Thymus (tissue), 11 donors: ENCODE measurements at regions not wholly inside any gene's neighbourhood (a gene's known extent, or its start where the extent isn't known, plus 50 kb on each side); places are given as distances from the start of the nearest gene placed in this dataset.

Experiments used
- DNase-seq, 9 donors: peaks; one replicate each; pipeline ENCODE4 v3.0.0-alpha.2; 2013; ENCODE audit warnings: low spot score in 9 of 9, low read depth in 6 of 9, missing footprints in 1 of 9
- H3K27ac ChIP-seq, 2 donors: one replicate each; pipeline ENCODE4 v1.5.1; 2013; ENCODE audit warnings: control low read depth in 1 of 2, low read depth in 1 of 2, low read length in 1 of 2, mild to moderate bottlenecking in 1 of 2, moderate library complexity in 1 of 2
- H3K27me3 ChIP-seq, 2 donors: one replicate each; pipeline ENCODE4 v1.5.1; 2013; ENCODE audit warnings: low read length in 1 of 2; ENCODE audit not compliant: control insufficient read depth in 2 of 2, insufficient read depth in 1 of 2
- H3K36me3 ChIP-seq, 2 donors: one replicate each; pipeline ENCODE4 v1.5.1; 2013; ENCODE audit warnings: low read length in 1 of 2, mild to moderate bottlenecking in 1 of 2, moderate library complexity in 1 of 2; ENCODE audit not compliant: control insufficient read depth in 2 of 2, insufficient read depth in 2 of 2
- H3K4me1 ChIP-seq, 2 donors: one replicate each; pipeline ENCODE4 v1.5.1; 2013; ENCODE audit warnings: low read length in 2 of 2; ENCODE audit not compliant: control insufficient read depth in 2 of 2, insufficient read depth in 2 of 2
- H3K4me3 ChIP-seq, 2 donors: one replicate each; pipeline ENCODE4 v1.5.1; 2013; ENCODE audit warnings: low read length in 2 of 2, control low read depth in 1 of 2, mild to moderate bottlenecking in 1 of 2
- H3K9me3 ChIP-seq, 2 donors: one replicate each; pipeline ENCODE4 v1.5.1; 2013; ENCODE audit warnings: low read length in 1 of 2, mild to moderate bottlenecking in 1 of 2; ENCODE audit not compliant: control insufficient read depth in 2 of 2, insufficient read depth in 1 of 2
- WGBS: extraction: QIAGEN DNeasy Blood & Tissue Kit; methylation state at CpG from one replicate; pipeline ENCODE4 v1.1.7; 2013; 5-methylcytosine and 5-hydroxymethylcytosine counted together
- donor health status: healthy.

GRCh38 chr3:154549391-154549790, 119.4 kb upstream of the GPR149 start:
- no peak overlapping the region for H3K4me3 ChIP-seq
- no peaks in the 10 kb centered on the region for H3K36me3 ChIP-seq
- no peak for DNase-seq
- H3K9me3 ChIP-seq = no peaks in the 10 kb centered on the region
- H3K4me1 ChIP-seq = no peaks in the 10 kb centered on the region
- WGBS = 94% methylated on average over 3 of the region's 3 CpGs
- no peaks in the 10 kb centered on the region for H3K27me3 ChIP-seq
- no peak overlapping the region for H3K27ac ChIP-seq

- no peaks in the 10 kb centered on the region for H3K27me3 ChIP-seq
- H3K27ac ChIP-seq = no peak overlapping the region
- H3K4me3 ChIP-seq = no peak overlapping the region
- H3K9me3 ChIP-seq = no peaks in the 10 kb centered on the region
- H3K36me3 ChIP-seq = no peaks in the 10 kb centered on the region
- no peaks in the 10 kb centered on the region for H3K4me1 ChIP-seq
- WGBS = 96% methylated on average over 1 of the region's 1 CpG
- no peak for DNase-seq
These were observed 118.4 kb upstream of the GPR149 start for GRCh38 chr3:154548341-154548740.

- DNase-seq = no peak
- Histone ChIP-seq H3K27me3 (no peaks in the 10 kb centered on the region), H3K4me1 (no peaks in the 10 kb centered on the region), H3K9me3 (no peaks in the 10 kb centered on the region), H3K27ac (no peak overlapping the region), H3K4me3 (no peak overlapping the region), H3K36me3 (no peaks in the 10 kb centered on the region)
- 96% methylated on average over 3 of the region's 3 CpGs for WGBS
These were observed 112.8 kb upstream of the GPR149 start for GRCh38 chr3:154542837-154543236.

GRCh38 chr3:154540950-154541604, 111.1 kb upstream of the GPR149 start:
- H3K4me1 ChIP-seq = no peaks in the 10 kb centered on the region
- H3K27ac ChIP-seq = no peak overlapping the region
- H3K27me3 ChIP-seq = no peaks in the 10 kb centered on the region
- no peak for DNase-seq
- no peaks in the 10 kb centered on the region for H3K36me3 ChIP-seq
- H3K9me3 ChIP-seq = no peaks in the 10 kb centered on the region
- no peak overlapping the region for H3K4me3 ChIP-seq
- 92% methylated on average over 2 of the region's 2 CpGs for WGBS

GRCh38 chr3:154538566-154539360, 108.8 kb upstream of the GPR149 start:
- Histone ChIP-seq H3K27me3 (no peaks in the 10 kb centered on the region), H3K9me3 (no peaks in the 10 kb centered on the region), H3K4me1 (no peaks in the 10 kb centered on the region), H3K36me3 (no peaks in the 10 kb centered on the region), H3K27ac (no peak overlapping the region), H3K4me3 (no peak overlapping the region)
- WGBS = 91% methylated on average over 5 of the region's 5 CpGs
- DNase-seq = no peak

GRCh38 chr3:154536751-154537150, 106.8 kb upstream of the GPR149 start:
- Histone ChIP-seq H3K27ac (no peak overlapping the region), H3K36me3 (no peaks in the 10 kb centered on the region), H3K9me3 (no peaks in the 10 kb centered on the region), H3K4me1 (no peaks in the 10 kb centered on the region), H3K27me3 (no peaks in the 10 kb centered on the region), H3K4me3 (no peak overlapping the region)
- DNase-seq = no peak
- WGBS = 73% methylated on average over 1 of the region's 1 CpG

- no peak for DNase-seq
- Histone ChIP-seq H3K36me3 (no peaks in the 10 kb centered on the region), H3K4me3 (no peak overlapping the region), H3K9me3 (no peaks in the 10 kb centered on the region), H3K27me3 (no peaks in the 10 kb centered on the region), H3K27ac (no peak overlapping the region), H3K4me1 (no peaks in the 10 kb centered on the region)
These were observed 92.1 kb upstream of the GPR149 start for GRCh38 chr3:154522036-154522602.

GRCh38 chr3:154517404-154517803, 87.4 kb upstream of the GPR149 start:
- Histone ChIP-seq H3K4me3 (no peak overlapping the region), H3K9me3 (no peaks in the 10 kb centered on the region), H3K27ac (no peak overlapping the region), H3K4me1 (no peaks in the 10 kb centered on the region), H3K36me3 (no peaks in the 10 kb centered on the region), H3K27me3 (no peaks in the 10 kb centered on the region)
- DNase-seq = no peak
- 93% methylated on average over 2 of the region's 2 CpGs for WGBS

GRCh38 chr3:154515921-154516320, 85.9 kb upstream of the GPR149 start:
- DNase-seq = no peak
- no peak overlapping the region for H3K27ac ChIP-seq
- WGBS = 95% methylated on average over 1 of the region's 1 CpG

More at GRCh38 chr3:154515921-154516320, 85.9 kb upstream of the GPR149 start:
- H3K9me3 ChIP-seq = no peaks in the 10 kb centered on the region
- H3K27me3 ChIP-seq = no peaks in the 10 kb centered on the region
- no peak overlapping the region for H3K4me3 ChIP-seq
- H3K4me1 ChIP-seq = no peaks in the 10 kb centered on the region
- H3K36me3 ChIP-seq = no peaks in the 10 kb centered on the region
